ENCODE measurements at regions not wholly inside any gene's neighbourhood (a gene's known extent, or its start where the extent isn't known, plus 50 kb on each side); places are given as distances from the start of the nearest gene placed in this dataset.

DNA sequence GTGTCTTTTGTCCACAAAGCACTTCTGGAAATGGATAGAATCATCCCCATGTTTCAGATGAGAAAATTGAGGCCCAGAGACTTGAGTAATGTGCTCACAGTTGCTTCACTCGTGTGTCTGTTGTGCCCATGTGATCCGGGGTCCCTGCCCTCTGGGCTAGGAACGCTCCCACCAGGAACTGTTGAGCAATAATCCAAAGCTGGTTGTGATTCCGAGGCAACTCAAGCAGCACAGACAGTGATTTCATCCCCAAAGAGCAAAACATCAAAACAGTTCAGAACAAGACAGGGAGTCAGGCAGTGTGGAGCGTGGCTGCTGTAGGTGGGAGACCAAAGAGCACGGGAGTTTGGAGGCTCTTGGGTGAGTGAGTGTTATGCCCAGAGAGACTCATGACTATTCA, 205.0 kb upstream of the ASIC2 start:
- no peaks in the 10 kb centered on the region for H3K27me3 ChIP-seq (ENCODE audit: control insufficient read depth in 2 of 2, insufficient read depth in 2 of 2, low read length in 2 of 2)
- no TSS peak for BruUV-seq (replicated peaks)
- TF ChIP-seq GATA2 (IDR thresholded peaks at IDR 0.05; ENCODE audit: insufficient read depth, insufficient read length, low read depth, low read length) (no peak), MYC (IDR thresholded peaks at IDR 0.05; ENCODE audit: low read depth, low read length) (no peak), EZH2 (IDR thresholded peaks at IDR 0.05; ENCODE audit: borderline replicate concordance, low read depth, low read length, severe bottlenecking) (no peak), POLR2A (IDR thresholded peaks at IDR 0.05; ENCODE audit: low read depth, low read length) (no peak), JUN (IDR thresholded peaks at IDR 0.05; ENCODE audit: borderline replicate concordance, insufficient read depth, insufficient read length, low read depth) (no peak), FOS (IDR thresholded peaks at IDR 0.05; ENCODE audit: borderline replicate concordance, insufficient read depth, low read length) (no peak), POLR2AphosphoS5 (IDR thresholded peaks at IDR 0.05; ENCODE audit: insufficient read depth, low read depth, low read length) (no peak)
- TF ChIP-seq, protein P1, sequence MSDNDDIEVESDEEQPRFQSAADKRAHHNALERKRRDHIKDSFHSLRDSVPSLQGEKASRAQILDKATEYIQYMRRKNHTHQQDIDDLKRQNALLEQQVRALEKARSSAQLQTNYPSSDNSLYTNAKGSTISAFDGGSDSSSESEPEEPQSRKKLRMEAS (IDR thresholded peaks at IDR 0.05; ENCODE audit: insufficient read depth, insufficient read length): no peak
- TF ChIP-seq, protein P2, sequence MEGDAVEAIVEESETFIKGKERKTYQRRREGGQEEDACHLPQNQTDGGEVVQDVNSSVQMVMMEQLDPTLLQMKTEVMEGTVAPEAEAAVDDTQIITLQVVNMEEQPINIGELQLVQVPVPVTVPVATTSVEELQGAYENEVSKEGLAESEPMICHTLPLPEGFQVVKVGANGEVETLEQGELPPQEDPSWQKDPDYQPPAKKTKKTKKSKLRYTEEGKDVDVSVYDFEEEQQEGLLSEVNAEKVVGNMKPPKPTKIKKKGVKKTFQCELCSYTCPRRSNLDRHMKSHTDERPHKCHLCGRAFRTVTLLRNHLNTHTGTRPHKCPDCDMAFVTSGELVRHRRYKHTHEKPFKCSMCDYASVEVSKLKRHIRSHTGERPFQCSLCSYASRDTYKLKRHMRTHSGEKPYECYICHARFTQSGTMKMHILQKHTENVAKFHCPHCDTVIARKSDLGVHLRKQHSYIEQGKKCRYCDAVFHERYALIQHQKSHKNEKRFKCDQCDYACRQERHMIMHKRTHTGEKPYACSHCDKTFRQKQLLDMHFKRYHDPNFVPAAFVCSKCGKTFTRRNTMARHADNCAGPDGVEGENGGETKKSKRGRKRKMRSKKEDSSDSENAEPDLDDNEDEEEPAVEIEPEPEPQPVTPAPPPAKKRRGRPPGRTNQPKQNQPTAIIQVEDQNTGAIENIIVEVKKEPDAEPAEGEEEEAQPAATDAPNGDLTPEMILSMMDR (IDR thresholded peaks at IDR 0.05; ENCODE audit: extremely low read depth in 1 of 2, insufficient read depth in 1 of 2, low read depth in 1 of 2, low read length in 2 of 2): no peak
- H3K9me3 ChIP-seq (replicated peaks; ENCODE audit: control insufficient read depth, insufficient read depth, low read length): no peaks in the 10 kb centered on the region
- no peak overlapping the region for H3K9ac ChIP-seq (replicated peaks; ENCODE audit: extremely low read depth, insufficient read depth, low read length)
- ChIA-PET CTCF (no interaction called here), POLR2A (no interaction called here)
- no peaks in the 10 kb centered on the region for H3K4me1 ChIP-seq (ENCODE audit: control insufficient read depth, extremely low read depth, insufficient read depth, low read length)
- FAIRE-seq (no peak), DNase-seq (ENCODE audit: low read depth, low spot score) (no peak)
- no peaks in the 10 kb centered on the region for H3K79me2 ChIP-seq (ENCODE audit: control insufficient read depth, insufficient read depth, low read length)
- H3K9me1 ChIP-seq (replicated peaks; ENCODE audit: control insufficient read depth, extremely low read depth, insufficient read depth, low read length): no peaks in the 10 kb centered on the region
- no peak overlapping the region for H3K4me3 ChIP-seq (replicated peaks in 1 of 3; ENCODE audit: insufficient read depth in 1 of 3, low read depth in 1 of 3, low read length in 3 of 3)
- H3K36me3 ChIP-seq (ENCODE audit: control insufficient read depth in 2 of 2, extremely low read depth in 1 of 2, insufficient read depth in 2 of 2, low read length in 2 of 2): no peaks in the 10 kb centered on the region
- intact Hi-C loops (cut with micrococcal nuclease) (no loop called here), dilution Hi-C loops (cut with MboI; ENCODE audit: extremely low pct_ligation_motif_present, low sequenced_read_pairs) (no loop called here)
- H3K4me2 ChIP-seq (ENCODE audit: insufficient read depth, low read length): no peak overlapping the region
- no peak overlapping the region for H2AFZ ChIP-seq (ENCODE audit: low read depth, low read length)
- no peak overlapping the region for H3K27ac ChIP-seq (ENCODE audit: insufficient read depth, low read depth, low read length)
- no peaks in the 10 kb centered on the region for H4K20me1 ChIP-seq (replicated peaks; ENCODE audit: control insufficient read depth, extremely low read depth, insufficient read depth, low read length)

Measured in endothelial cell of umbilical vein (primary cell).